ENCODE measurements at regions not wholly inside any gene's neighbourhood (a gene's known extent, or its start where the extent isn't known, plus 50 kb on each side); places are given as distances from the start of the nearest gene placed in this dataset.
"Not testable (repeated sequence)": the region's sequence is repeated elsewhere in the genome, so short reads cannot be mapped to it uniquely, and the experiment has no call there.

DNA sequence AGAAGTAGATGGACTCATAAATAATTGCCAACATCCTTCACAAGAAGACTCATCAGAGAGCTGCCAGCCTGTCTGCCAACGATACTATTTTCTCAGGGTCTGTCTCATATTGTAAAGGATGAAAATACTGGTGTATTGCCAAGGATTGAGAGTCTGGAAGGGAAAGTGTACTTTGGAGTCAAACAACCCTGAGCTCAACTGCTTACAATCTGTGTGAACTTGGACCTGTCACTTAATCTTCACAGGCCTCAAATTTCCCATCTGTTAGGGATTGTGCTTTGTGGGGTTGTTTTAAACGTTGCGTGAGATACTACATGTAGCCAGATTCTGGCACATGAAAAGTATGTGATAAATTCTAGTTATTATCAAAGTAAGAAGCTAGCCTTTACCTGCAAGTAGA lies 169.1 kb downstream of the LHFPL1 start:
- TF ChIP-seq, protein P1, sequence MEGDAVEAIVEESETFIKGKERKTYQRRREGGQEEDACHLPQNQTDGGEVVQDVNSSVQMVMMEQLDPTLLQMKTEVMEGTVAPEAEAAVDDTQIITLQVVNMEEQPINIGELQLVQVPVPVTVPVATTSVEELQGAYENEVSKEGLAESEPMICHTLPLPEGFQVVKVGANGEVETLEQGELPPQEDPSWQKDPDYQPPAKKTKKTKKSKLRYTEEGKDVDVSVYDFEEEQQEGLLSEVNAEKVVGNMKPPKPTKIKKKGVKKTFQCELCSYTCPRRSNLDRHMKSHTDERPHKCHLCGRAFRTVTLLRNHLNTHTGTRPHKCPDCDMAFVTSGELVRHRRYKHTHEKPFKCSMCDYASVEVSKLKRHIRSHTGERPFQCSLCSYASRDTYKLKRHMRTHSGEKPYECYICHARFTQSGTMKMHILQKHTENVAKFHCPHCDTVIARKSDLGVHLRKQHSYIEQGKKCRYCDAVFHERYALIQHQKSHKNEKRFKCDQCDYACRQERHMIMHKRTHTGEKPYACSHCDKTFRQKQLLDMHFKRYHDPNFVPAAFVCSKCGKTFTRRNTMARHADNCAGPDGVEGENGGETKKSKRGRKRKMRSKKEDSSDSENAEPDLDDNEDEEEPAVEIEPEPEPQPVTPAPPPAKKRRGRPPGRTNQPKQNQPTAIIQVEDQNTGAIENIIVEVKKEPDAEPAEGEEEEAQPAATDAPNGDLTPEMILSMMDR (IDR thresholded peaks at IDR 0.05; ENCODE audit: poor library complexity, severe bottlenecking), result no peak
- Histone ChIP-seq H3K4me3 (ENCODE audit: severe bottlenecking) (no peak overlapping the region), H3K9me3 (ENCODE audit: severe bottlenecking) (no peaks in the 10 kb centered on the region), H3K27me3 (ENCODE audit: insufficient read depth, poor library complexity, severe bottlenecking) (no peaks in the 10 kb centered on the region), H3K27ac (ENCODE audit: poor library complexity, severe bottlenecking) (no peak overlapping the region), H3K4me1 (ENCODE audit: insufficient read depth, poor library complexity, severe bottlenecking) (no peaks in the 10 kb centered on the region), H3K36me3 (ENCODE audit: low read depth) (no peaks in the 10 kb centered on the region)
- DNase-seq (ENCODE audit: low spot score) (no peak), ATAC-seq (ENCODE audit: low read depth) (no peak)

DNA sequence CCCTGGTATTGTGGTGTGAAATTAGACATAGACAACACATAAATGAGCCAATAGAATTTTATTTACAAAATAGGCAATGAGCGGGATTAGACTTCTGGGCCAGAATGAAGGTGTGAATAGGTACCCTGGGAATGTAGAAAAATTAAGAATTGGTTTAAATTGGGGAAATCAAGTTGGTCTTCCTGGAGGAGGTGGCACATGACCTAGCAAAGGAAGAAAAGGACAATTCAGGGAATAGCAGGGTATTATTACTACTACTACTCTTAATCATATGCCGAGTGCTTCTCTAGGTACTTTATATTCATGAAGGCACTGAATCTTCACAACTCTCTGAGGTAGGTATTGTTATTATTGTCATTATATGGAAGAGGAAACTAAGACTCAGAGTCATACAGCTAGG lies 202.1 kb downstream of the LHFPL1 start:
- TF ChIP-seq, protein P1 (IDR thresholded peaks at IDR 0.05; ENCODE audit: poor library complexity, severe bottlenecking), result no peak
- H3K4me3 ChIP-seq (ENCODE audit: severe bottlenecking), result no peak overlapping the region
- H3K36me3 ChIP-seq (ENCODE audit: low read depth), result no peaks in the 10 kb centered on the region
- DNase-seq (ENCODE audit: low spot score) (no peak), ATAC-seq (ENCODE audit: low read depth) (no peak)
- H3K27ac ChIP-seq (ENCODE audit: poor library complexity, severe bottlenecking), result no peak overlapping the region
- H3K27me3 ChIP-seq (ENCODE audit: insufficient read depth, poor library complexity, severe bottlenecking), result no peaks in the 10 kb centered on the region
- H3K9me3 ChIP-seq (ENCODE audit: severe bottlenecking), result no peaks in the 10 kb centered on the region
- H3K4me1 ChIP-seq (ENCODE audit: insufficient read depth, poor library complexity, severe bottlenecking), result no peaks in the 10 kb centered on the region

DNA sequence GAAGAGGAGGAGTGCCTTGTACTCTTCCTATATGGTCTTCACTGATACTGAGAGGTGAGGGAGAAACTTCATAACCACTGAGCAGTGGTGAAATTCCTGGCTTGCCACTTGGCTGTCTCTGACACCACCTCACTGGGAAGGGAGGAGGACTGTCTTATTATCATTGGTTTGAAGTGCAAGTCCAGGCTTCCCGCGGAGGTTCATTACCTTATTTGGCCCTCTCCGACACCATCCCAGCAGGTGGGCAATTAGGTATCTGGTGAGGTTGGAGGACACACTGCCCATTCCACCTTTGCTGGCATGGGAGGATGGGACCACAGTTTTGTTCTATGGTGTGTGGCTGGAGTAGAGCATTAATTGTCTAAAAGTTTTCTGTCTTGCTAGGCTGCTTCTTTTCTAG lies 206.1 kb downstream of the LHFPL1 start:
- no peaks in the 10 kb centered on the region for H3K27me3 ChIP-seq (ENCODE audit: insufficient read depth, poor library complexity, severe bottlenecking)
- TF ChIP-seq, protein P1 (IDR thresholded peaks at IDR 0.05; ENCODE audit: poor library complexity, severe bottlenecking), result no peak
- ATAC-seq (ENCODE audit: low read depth) (no peak), DNase-seq (ENCODE audit: low spot score) (no peak)
- no peaks in the 10 kb centered on the region for H3K9me3 ChIP-seq (ENCODE audit: severe bottlenecking)
- no peak overlapping the region for H3K4me3 ChIP-seq (ENCODE audit: severe bottlenecking)
- no peaks in the 10 kb centered on the region for H3K36me3 ChIP-seq (ENCODE audit: low read depth)
- no peaks in the 10 kb centered on the region for H3K4me1 ChIP-seq (ENCODE audit: insufficient read depth, poor library complexity, severe bottlenecking)
- H3K27ac ChIP-seq (ENCODE audit: poor library complexity, severe bottlenecking), result no peak overlapping the region

DNA sequence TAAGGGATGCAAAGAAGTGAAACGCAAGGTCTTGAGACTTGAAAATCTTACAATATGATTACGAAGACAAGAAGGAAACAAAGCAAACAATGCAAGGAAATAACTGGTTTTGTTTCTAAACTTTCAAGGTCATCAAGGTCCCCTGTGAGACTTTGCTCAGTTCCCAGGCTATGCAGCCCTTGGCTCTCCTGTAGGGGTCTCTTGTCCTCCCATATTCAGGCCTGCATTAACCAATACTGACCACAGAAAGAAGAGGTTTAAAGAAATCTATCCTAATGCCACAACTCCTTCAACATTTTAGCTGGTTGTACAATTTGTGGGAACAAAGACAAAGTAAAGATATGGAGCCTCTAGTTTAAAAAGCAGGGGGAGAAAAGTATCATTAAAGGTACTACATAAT lies 209.2 kb downstream of the LHFPL1 start:
- H3K36me3 ChIP-seq (ENCODE audit: low read depth), result no peaks in the 10 kb centered on the region
- DNase-seq (ENCODE audit: low spot score), result no peak
- no peaks in the 10 kb centered on the region for H3K4me1 ChIP-seq (ENCODE audit: insufficient read depth, poor library complexity, severe bottlenecking)
- H3K9me3 ChIP-seq (ENCODE audit: severe bottlenecking), result no peaks in the 10 kb centered on the region
- TF ChIP-seq, protein P1 (IDR thresholded peaks at IDR 0.05; ENCODE audit: poor library complexity, severe bottlenecking), result no peak
- no peak overlapping the region for H3K27ac ChIP-seq (ENCODE audit: poor library complexity, severe bottlenecking)
- no peak overlapping the region for H3K4me3 ChIP-seq (ENCODE audit: severe bottlenecking)
- ATAC-seq (ENCODE audit: low read depth), result no peak
- H3K27me3 ChIP-seq (ENCODE audit: insufficient read depth, poor library complexity, severe bottlenecking), result no peaks in the 10 kb centered on the region

DNA sequence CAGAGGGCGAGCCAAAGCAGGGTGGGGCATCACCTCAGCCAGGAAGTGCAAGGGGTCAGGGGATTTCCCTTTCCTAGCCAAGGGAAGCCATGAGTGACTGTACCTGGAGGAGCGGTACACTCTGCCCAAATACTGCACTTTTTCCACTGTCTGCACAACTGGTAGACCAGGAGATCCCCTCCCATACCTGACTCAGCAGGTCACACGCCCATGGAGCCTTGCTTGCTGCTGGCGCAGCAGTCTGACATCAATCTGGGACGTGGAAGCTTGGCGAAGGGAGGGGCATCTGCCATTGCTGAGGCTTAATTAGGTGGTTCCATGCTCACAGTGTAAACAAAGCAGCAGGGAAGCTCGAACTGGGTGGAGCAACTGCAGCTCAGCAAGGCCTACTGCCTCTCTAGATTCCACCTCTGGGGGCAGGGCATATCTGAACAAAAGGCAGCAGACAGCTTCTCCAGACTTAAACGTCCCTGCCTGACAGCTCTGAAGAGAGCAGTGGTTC lies 217.7 kb downstream of the LHFPL1 start:
- not testable (repeated sequence) for H3K36me3 ChIP-seq (ENCODE audit: low read depth); H3K27ac ChIP-seq (ENCODE audit: poor library complexity, severe bottlenecking); DNase-seq (ENCODE audit: low spot score); H3K9me3 ChIP-seq (ENCODE audit: severe bottlenecking); H3K4me3 ChIP-seq (ENCODE audit: severe bottlenecking); H3K4me1 ChIP-seq (ENCODE audit: insufficient read depth, poor library complexity, severe bottlenecking); H3K27me3 ChIP-seq (ENCODE audit: insufficient read depth, poor library complexity, severe bottlenecking); ATAC-seq (ENCODE audit: low read depth)
